HT1080 (cell line): ENCODE measurements at regions not wholly inside any gene's neighbourhood (a gene's known extent, or its start where the extent isn't known, plus 50 kb on each side); places are given as distances from the start of the nearest gene placed in this dataset.
"Not testable (repeated sequence)": the region's sequence is repeated elsewhere in the genome, so short reads cannot be mapped to it uniquely, and the experiment has no call there.

ENCODE experiments used
- DNase-seq: peaks from one replicate; pipeline ENCODE4 v3.0.0-alpha.2; 2015; ENCODE audit warnings: low read depth

DNA sequence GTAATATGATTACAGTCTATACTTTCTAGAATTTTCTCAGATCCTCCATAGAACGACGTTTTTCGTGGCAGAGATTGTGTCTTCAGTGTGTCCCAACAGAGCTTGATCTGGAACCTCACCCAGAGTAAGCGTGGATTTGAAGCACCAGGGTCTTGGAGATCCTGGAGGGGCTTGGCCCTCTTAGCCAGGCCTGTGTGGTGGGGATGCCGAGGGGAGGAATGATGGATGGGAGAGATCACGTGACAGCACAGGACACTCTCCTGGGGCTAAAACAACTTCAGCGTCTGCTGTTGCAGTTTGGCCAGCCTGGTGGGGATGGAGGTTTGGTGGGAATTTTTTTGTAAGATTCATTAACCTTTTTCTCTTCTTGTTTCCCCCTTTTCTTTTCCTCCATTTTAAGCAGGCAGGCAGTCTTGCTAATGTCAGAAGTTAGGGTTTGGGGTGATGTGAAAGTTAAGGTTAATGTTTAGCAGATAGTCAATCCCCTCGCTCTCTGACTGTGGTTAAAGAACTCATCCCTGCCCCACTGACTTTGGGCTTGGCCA lies 100.7 kb upstream of the SULF2 start:
- no peak for DNase-seq

DNA sequence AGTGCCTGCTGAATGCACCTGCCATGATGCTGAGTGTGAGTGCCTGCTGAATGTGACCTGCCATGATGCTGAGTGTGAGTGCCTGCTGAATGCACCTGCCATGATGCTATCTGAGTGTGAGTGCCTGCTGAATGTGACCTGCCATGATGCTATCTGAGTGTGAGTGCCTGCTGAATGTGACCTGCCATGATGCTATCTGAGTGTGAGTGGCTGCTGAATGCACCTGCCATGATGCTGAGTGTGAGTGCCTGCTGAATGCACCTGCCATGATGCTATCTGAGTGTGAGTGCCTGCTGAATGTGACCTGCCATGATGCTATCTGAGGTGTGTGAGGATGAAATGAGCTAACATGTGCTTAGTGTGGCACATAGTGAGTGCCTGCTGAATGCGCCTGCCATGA lies 98.7 kb upstream of the SULF2 start:
- not testable (repeated sequence) for DNase-seq

- DNase-seq: no peak
Observed at GRCh38 chr20:47883186-47883585, 97.9 kb upstream of the SULF2 start.

- DNase-seq: no peak
Observed at GRCh38 chr20:47879771-47880170, 94.5 kb upstream of the SULF2 start.

DNA sequence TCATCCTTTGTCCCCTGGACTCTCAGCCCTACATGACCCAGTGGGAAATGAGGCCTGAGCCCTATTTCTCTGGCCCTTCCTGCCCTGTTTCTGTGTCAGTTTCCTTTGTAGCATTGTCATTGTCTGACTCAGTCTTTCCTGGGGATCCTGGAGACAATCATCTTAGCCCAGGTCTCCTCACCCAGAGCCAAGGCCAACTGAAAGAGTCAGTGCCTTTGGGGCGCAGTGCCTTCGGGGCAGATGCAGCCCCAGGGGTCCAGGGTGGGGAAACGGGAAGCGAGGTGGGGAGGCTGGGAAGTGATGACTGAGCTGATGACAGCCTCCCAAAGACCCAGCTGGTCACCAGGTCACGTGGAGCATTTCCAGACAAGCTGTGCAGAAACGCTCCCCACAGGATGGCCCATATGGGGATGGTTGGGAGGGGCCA lies 93.3 kb upstream of the SULF2 start:
- peak; percentile 78 for DNase-seq

GRCh38 chr20:47876311-47877088 lies 91.2 kb upstream of the SULF2 start:
- DNase-seq: no peak

- DNase-seq: peak; percentile 20
Observed at GRCh38 chr20:47875297-47876025, 90.2 kb upstream of the SULF2 start.

GRCh38 chr20:47872341-47872740 lies 87.1 kb upstream of the SULF2 start:
- DNase-seq: no peak

DNA sequence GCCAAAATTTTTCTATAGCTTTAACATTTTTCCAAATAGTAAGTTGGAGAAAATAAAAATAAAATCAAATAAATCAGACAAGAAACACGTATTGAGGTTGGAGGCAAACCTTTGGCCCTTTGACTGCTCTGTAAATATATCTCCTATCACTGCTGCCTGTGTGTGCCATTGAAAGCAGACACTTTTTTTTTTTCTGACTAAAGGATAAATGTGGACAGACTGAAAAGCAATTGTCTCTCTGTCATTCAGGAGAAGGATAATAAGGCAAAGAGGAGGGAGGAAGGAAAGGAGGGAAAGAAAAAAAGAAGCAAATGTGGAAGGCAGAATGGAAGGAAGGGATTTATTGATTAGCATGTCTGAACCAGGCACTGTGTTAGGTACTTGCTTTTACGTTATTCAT lies 85.2 kb upstream of the SULF2 start:
- DNase-seq: no peak

DNA sequence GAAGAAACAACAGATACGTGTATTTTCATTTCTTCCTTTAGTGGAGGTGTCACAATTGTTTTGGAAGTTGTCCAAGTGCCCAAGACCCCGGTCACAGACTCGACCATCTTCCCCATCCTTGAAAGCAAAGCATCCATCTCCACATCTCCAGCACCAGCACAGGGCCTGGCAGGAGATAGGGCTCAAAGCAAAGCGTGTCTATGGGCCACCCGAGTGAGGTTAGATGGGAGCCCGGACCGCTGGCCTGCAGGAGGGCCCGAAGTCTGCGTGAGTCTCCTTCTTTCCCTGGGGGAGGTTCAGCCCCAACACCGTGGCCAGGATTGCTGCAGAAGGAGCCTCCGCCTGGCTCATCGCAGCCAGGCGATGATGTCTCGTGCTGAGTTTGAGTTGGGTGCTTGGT lies 83.5 kb upstream of the SULF2 start:
- no peak for DNase-seq

GRCh38 chr20:47868236-47868635 lies 83.0 kb upstream of the SULF2 start:
- no peak for DNase-seq

DNA sequence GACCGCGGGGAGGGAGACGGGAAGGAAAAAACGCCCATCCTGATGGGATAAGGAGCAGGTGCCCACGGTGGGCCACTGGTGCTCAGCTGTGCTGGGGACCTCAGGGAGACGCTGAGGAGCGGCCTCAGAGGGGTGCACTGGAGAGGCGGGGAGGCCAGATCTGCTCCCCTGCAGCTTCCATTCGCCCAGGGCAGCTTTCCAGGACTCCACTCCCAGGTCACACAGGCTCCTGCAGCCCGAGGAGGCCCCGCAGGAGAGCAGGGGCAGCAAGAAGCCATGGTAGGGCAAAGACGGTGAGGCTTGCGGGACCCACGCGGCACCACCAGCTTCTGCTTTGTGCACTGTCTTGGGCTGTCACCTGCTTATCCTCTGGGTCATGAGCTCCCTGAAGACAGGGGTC lies 82.5 kb upstream of the SULF2 start:
- DNase-seq: no peak

GRCh38 chr20:47866480-47866879 lies 81.2 kb upstream of the SULF2 start:
- DNase-seq: no peak

GRCh38 chr20:47865912-47866311 lies 80.6 kb upstream of the SULF2 start:
- DNase-seq: no peak

DNA sequence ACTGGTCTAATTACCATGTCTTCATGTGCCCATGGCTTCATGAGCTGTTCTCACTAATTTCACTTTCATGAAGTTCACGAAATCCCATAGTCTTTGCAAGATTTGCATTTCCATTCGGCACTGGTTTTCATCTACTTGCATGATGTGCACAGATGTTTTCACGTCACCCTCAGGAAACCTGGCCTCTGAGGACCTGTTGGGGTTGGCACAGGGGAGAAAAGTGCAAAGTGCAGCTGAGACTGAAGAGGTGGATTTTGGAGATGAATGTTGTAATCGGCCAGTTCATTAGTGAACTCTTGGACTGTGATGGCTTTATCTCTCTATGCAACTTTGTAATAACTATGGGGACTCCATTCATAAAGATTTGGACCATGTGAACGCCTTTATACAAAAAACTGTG lies 80.2 kb upstream of the SULF2 start:
- DNase-seq: no peak

DNA sequence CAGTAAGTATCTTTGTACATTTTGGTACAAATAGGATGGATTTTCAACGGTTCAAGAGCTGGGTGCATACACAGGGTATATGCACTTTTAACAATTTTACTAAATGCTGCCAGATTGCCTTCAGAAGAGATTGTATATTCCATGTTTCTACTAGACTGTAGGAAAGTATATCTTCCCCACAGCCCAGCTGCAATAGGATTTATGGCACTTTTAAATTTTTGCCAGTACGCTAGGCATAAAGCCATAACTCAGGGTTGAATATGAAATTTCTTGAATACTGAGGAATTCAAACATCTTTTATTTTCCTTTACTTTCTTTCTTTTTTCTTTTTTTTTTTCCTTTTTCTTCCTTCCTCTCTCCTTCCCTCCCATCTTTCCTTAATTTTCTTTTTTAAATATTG lies 78.7 kb upstream of the SULF2 start:
- no peak for DNase-seq

GRCh38 chr20:47863315-47863965 lies 78.2 kb upstream of the SULF2 start:
- no peak for DNase-seq

DNA sequence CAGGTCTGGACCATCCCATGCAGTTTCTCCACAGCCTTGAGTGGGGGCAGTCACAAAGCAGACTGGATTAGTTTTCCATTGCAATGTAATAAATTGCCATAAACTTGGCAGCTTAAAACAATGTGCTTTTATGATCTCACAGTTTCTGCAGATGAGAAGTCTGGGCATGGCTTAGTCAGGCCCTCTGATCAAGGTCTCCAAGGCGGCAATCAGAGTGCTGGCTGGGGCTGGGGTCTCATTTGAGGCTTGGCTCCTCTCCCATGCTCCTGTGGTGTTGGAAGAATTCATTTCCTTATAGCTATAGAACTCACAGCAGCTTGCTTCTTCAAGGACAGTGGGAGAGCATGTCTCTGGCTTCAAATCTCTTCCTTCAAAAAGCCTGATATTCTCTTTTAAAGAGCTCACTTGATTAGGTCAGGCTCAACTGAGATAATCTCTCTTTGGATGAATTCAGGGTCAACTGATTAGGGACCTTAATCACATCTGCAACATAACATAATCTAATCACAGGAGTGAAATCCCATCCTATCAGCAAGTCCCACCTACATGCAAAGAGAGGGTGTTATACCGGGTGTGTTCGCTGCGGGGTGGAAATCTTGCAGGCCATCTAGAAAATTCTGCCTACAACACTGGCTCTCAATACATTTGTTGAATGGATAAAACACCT lies 77.4 kb upstream of the SULF2 start:
- no peak for DNase-seq

- DNase-seq: no peak
Observed at GRCh38 chr20:47861116-47861515, 75.8 kb upstream of the SULF2 start.

GRCh38 chr20:47860049-47860830 lies 75.0 kb upstream of the SULF2 start:
- DNase-seq: no peak

DNA sequence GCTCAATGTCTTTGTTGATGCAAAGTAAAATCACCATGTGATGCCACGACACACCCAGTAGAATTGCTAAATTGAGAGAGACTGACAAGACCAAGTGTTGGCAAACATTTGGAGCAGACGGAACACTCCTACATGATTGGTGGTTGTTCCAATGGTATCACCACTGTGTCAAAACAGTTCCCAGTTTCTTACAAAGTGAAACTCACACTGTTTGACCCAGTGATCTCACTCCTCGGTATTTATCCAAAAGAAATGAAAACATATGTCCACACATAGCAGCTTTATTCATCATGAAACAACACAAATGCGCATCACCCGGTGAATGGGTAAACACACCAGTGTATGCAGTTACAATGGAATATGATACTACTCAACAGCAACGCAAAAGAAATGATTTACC lies 74.0 kb upstream of the SULF2 start:
- DNase-seq: no peak
